ENCODE measurements at regions not wholly inside any gene's neighbourhood (a gene's known extent, or its start where the extent isn't known, plus 50 kb on each side); places are given as distances from the start of the nearest gene placed in this dataset.
"Not testable (repeated sequence)": the region's sequence is repeated elsewhere in the genome, so short reads cannot be mapped to it uniquely, and the experiment has no call there.

DNA sequence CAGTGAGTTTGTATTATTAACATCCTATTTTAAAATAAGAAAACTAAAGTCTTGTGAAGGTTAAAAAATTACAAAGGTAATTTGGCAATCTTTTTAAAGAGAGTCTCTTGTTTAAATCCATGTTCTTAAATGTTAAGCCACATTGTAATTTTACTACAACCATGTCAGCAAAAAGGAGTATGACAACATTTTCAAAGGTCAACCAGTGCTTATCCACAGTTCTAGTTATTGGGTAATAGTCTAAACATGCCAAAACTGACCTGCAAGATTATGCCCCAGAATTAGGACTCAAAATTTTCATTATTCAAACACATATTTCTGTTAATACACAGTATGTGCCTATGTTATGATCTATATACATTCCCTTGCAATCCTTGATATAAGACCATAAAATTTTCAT is 1312.6 kb upstream of the CHAC2 start:
- H3K4me3 Mint-ChIP-seq = no peak overlapping the region
- no peaks in the 10 kb centered on the region for H3K4me1 Mint-ChIP-seq (ENCODE audit: low read depth)
- H3K27me3 Mint-ChIP-seq (ENCODE audit: low read depth) = no peaks in the 10 kb centered on the region
- no peak for ATAC-seq (replicated peaks in 1 of 2)
- H3K36me3 Mint-ChIP-seq (ENCODE audit: insufficient read depth in 2 of 2) = no peaks in the 10 kb centered on the region
- H3K9me3 Mint-ChIP-seq = peaks cover 1 to 2% of the 10 kb centered on the region in 2 donors
- H3K27ac Mint-ChIP-seq = no peak overlapping the region
- DNase-seq = no peak

DNA sequence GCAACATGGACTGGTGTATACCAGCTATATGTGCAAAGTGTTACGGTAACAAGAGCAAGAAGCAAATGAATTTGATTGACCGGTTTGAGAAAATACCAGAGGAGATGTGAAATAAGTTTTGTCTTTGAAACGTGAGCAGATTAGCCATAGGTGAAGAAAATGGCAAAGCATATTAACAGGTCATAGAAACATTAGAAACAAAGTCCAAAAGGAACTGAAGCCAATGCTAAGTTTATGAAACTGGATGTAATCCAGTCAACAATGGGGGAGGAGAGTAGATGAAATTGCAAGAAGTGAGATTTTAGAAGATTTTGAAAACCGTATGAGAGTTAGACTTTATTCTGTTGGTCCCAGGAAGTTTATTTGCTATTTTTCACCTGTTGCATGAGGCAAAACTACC is 1315.4 kb upstream of the CHAC2 start:
- no peak overlapping the region for H3K27ac Mint-ChIP-seq
- H3K36me3 Mint-ChIP-seq (ENCODE audit: insufficient read depth in 2 of 2) = no peaks in the 10 kb centered on the region
- no peak for ATAC-seq (replicated peaks in 1 of 2)
- H3K4me3 Mint-ChIP-seq = no peak overlapping the region
- H3K4me1 Mint-ChIP-seq (ENCODE audit: low read depth) = no peaks in the 10 kb centered on the region
- H3K27me3 Mint-ChIP-seq (ENCODE audit: low read depth) = no peaks in the 10 kb centered on the region
- H3K9me3 Mint-ChIP-seq = peaks cover 2 to 3% of the 10 kb centered on the region in 2 donors
- no peak for DNase-seq

DNA sequence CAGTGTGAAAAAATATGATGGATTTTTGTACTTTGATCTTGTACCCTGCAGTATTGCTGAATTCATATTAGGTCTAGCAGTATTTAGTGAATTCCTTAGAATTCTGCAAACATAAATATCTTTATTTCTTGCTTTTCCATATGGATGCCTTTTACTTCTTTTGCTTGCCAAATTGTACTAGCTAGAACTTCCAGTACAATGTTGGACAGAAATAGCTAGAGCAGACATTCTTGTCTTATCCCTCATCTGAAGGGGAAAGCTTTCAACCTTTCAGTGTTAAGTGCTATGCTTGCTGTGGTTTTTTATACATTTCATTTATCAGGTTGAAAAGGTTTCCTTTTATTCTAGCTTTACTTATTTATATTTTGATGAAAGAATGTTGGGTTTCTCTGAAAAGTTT is 1321.9 kb upstream of the CHAC2 start:
- Mint-ChIP-seq H3K27ac (no peak overlapping the region), H3K27me3 (ENCODE audit: low read depth) (no peaks in the 10 kb centered on the region), H3K9me3 (peaks cover 2% of the 10 kb centered on the region in 2 donors), H3K4me1 (ENCODE audit: low read depth) (no peaks in the 10 kb centered on the region), H3K4me3 (no peak overlapping the region), H3K36me3 (ENCODE audit: insufficient read depth in 2 of 2) (no peaks in the 10 kb centered on the region)
- no peak for ATAC-seq (replicated peaks in 1 of 2)
- DNase-seq = no peak

DNA sequence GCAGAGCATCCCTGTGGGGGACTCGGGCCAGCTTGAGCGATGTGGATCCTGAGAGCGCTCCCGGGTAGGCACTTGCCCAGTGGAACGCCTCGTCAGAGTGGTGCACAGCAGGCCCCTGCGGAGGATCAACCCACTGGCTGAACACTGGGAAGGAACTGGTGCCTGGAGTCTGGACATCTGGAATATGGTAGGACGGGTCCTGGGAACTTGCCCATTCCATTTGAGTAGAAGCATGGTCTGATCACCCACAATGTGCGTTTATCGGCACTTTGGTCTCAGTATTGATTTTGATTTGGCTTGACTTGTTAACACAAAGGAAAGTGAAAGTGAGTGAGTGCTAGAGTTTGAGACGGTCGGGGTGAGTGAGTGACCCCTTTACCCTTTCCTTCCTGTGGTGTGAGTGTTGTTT is 1336.2 kb upstream of the CHAC2 start:
- ATAC-seq (replicated peaks in 1 of 2) = no peak
- Mint-ChIP-seq H3K36me3 (ENCODE audit: insufficient read depth in 2 of 2) (no peaks in the 10 kb centered on the region), H3K27me3 (ENCODE audit: low read depth) (no peaks in the 10 kb centered on the region), H3K4me1 (ENCODE audit: low read depth) (no peaks in the 10 kb centered on the region), H3K4me3 (no peak overlapping the region), H3K27ac (no peak overlapping the region), H3K9me3 (peaks cover 5 to 9% of the 10 kb centered on the region in 2 donors)
- no peak for DNase-seq

DNA sequence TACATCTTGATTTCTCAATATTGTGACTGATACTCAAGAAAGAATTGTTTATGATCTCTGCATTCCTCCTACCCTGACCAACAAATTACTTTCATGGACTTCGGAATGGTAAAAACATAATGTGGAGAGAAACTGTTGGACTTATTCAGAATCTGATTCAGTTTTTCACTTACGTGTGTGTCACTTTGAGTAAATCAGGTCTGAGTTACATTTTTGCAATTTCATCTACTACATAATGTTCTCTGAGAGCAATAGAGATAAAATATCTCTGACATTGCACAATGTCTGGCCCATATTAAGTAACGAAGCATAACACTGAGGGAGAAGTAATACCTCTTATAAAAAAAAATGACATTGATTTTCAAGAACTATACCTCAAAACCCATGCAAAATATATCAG is 1337.9 kb upstream of the CHAC2 start:
- DNase-seq (no peak), ATAC-seq (replicated peaks in 1 of 2) (no peak)
- no peaks in the 10 kb centered on the region for H3K4me1 Mint-ChIP-seq (ENCODE audit: low read depth)
- H3K27ac Mint-ChIP-seq = no peak overlapping the region
- no peaks in the 10 kb centered on the region for H3K27me3 Mint-ChIP-seq (ENCODE audit: low read depth)
- no peak overlapping the region for H3K4me3 Mint-ChIP-seq
- no peaks in the 10 kb centered on the region for H3K36me3 Mint-ChIP-seq (ENCODE audit: insufficient read depth in 2 of 2)
- peaks cover 4 to 9% of the 10 kb centered on the region in 2 donors for H3K9me3 Mint-ChIP-seq

DNA sequence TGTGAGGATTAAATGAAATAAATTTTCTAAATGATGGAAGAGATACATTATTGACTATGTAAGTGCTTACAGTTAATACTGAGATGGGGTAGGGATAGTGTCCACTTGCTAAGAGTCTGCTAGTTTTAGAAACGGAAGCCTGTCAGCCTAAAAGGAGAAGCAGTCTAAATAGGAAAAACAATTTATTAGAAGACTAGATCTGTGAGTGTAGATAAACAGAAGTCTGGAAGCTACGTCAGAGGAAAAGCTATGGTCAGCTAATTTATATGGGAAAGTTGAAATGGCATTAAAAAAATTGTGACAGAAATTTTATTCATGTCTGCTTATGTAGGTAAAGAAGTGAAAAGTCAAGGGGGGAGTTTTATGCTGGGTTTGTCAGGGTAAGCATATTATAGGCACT is 1338.4 kb upstream of the CHAC2 start:
- Mint-ChIP-seq H3K27me3 (ENCODE audit: low read depth) (no peaks in the 10 kb centered on the region), H3K27ac (no peak overlapping the region), H3K9me3 (peaks cover 6 to 9% of the 10 kb centered on the region in 2 donors), H3K4me1 (ENCODE audit: low read depth) (no peaks in the 10 kb centered on the region), H3K36me3 (ENCODE audit: insufficient read depth in 2 of 2) (no peaks in the 10 kb centered on the region), H3K4me3 (no peak overlapping the region)
- no peak for ATAC-seq (replicated peaks in 1 of 2)
- no peak for DNase-seq

DNA sequence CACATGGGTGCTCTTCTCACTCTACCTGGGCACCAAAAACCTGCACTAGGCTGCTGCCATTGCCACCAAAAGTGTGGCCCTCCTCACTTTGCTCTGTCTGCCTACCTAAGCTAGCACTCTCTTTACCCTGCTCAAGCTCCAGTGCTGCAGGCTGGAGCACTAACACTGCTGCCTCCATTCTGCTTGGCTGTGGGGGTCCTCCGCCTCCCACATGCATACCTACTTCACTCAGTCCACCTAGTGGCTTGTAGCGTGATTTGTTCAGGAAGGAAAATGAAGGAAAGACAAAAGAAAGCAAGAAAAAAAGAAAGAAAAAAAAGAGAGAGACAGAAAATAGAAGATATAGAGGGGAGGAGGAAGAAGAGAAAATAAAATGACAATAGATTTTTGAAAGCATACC is 1339.4 kb upstream of the CHAC2 start:
- no peaks in the 10 kb centered on the region for H3K36me3 Mint-ChIP-seq (ENCODE audit: insufficient read depth in 2 of 2)
- H3K4me1 Mint-ChIP-seq (ENCODE audit: low read depth) = no peaks in the 10 kb centered on the region
- DNase-seq = no peak
- ATAC-seq (replicated peaks in 1 of 2) = no peak
- H3K4me3 Mint-ChIP-seq = no peak overlapping the region
- no peaks in the 10 kb centered on the region for H3K27me3 Mint-ChIP-seq (ENCODE audit: low read depth)
- peaks cover 6 to 9% of the 10 kb centered on the region in 2 donors for H3K9me3 Mint-ChIP-seq
- H3K27ac Mint-ChIP-seq = peak overlapping the region; percentile 45

DNA sequence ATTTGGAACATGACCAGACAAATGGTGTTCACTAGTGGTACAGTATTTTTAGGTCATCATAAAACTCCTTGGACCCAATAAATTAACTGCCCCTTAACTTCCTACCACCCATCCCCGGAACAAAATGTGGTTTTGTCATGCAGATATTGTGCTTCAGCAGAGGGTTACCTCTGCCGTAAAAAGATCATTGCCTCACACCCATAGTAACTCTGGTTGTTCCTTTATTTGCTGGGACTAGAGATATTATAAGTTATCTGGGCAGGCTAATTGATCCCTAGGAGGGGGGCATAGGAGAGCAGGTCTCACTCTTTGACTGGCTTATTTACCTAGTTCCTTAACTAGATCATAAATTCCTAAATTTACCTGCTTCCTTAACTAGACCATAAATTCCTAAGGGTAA is 1343.9 kb upstream of the CHAC2 start:
- Mint-ChIP-seq H3K36me3 (ENCODE audit: insufficient read depth in 2 of 2) (no peaks in the 10 kb centered on the region), H3K27me3 (ENCODE audit: low read depth) (no peaks in the 10 kb centered on the region), H3K9me3 (peaks cover 7 to 8% of the 10 kb centered on the region in 2 donors), H3K4me1 (ENCODE audit: low read depth) (no peaks in the 10 kb centered on the region), H3K27ac (no peak overlapping the region), H3K4me3 (no peak overlapping the region)
- DNase-seq = no peak
- ATAC-seq (replicated peaks in 1 of 2) = no peak

DNA sequence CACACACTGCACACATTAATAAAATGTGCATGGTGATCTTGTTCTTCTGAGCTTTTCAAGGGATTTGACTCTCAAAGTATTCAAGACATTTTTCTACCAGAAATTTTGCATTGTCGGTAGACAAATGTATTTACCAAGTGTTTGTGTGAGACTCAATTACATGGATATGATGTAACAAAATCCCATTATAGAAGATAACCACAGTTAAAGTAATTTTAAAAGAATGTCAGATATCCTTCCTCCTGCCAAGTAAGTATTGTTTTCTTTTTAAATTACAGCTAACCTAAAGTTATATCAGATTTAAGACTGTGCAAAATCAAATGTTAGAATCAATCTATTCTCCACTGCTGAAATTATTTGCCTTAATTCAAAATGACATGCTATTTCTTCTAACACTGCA is 1344.5 kb upstream of the CHAC2 start:
- no peaks in the 10 kb centered on the region for H3K27me3 Mint-ChIP-seq (ENCODE audit: low read depth)
- no peak for ATAC-seq (replicated peaks in 1 of 2)
- H3K9me3 Mint-ChIP-seq = peaks cover 5 to 7% of the 10 kb centered on the region in 2 donors
- no peaks in the 10 kb centered on the region for H3K36me3 Mint-ChIP-seq (ENCODE audit: insufficient read depth in 2 of 2)
- no peak overlapping the region for H3K4me3 Mint-ChIP-seq
- no peak overlapping the region for H3K27ac Mint-ChIP-seq
- H3K4me1 Mint-ChIP-seq (ENCODE audit: low read depth) = no peaks in the 10 kb centered on the region
- no peak for DNase-seq

DNA sequence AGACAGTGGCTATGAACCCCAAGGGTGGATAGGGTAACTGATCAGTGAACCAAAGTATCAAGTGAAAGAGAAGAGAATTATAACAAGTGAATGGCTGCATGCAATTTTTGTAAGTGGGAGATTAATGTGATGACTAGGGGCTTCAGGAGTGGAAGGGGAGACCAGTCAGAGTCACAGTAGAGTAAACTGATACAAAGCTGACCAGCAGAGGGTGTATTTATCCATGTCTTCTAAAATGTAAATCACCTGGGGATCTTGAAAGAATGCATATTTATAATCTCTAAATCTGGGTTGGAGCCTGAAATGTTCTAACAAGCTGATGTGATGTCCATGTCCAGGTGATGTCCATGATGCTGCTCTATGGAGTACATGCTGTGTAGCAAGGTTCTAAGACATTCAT is 1351.3 kb upstream of the CHAC2 start:
- ATAC-seq (replicated peaks in 1 of 2) (no peak), DNase-seq (no peak)
- Mint-ChIP-seq H3K36me3 (ENCODE audit: insufficient read depth in 2 of 2) (no peaks in the 10 kb centered on the region), H3K27me3 (ENCODE audit: low read depth) (no peaks in the 10 kb centered on the region), H3K27ac (no peak overlapping the region), H3K4me3 (no peak overlapping the region), H3K9me3 (peaks cover 2 to 8% of the 10 kb centered on the region in 2 donors), H3K4me1 (ENCODE audit: low read depth) (no peaks in the 10 kb centered on the region)

DNA sequence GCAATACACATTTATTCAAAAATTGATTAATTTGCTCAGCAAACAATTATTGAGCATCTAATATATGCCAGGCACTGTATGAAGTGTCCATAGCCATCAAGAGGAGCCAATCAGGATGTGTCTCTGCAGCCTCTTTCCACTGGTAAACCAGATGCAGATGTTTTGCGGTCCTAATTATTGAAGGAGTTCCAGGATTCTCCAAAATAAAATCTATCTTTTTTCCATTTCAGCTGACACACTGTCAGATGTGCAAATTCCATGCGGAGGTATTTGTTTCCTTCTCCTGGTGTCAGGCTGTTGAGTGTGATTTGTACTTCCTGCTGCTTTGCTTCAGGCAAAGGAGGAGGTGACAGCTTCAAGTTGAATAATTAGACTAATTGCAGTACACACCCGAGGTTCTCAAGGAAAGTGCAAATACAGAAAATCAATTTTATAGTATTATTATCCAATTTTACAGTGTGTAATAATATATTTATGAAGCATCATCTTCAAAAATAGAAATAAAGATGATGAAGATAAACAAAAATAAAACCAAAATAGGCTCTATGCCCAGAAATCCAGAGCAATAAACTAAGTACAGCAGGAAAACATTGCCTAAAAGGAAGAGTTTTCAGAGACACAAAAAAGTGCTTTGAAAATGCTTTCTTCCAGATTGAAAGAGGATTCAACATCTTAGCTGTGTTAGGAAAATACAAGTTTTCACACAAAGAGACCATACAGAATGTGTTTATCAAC is 1352.9 kb upstream of the CHAC2 start:
- no peak for DNase-seq
- Mint-ChIP-seq H3K4me1 (ENCODE audit: low read depth) (no peaks in the 10 kb centered on the region), H3K27ac (no peak overlapping the region), H3K27me3 (ENCODE audit: low read depth) (no peaks in the 10 kb centered on the region), H3K9me3 (peaks cover 2 to 7% of the 10 kb centered on the region in 2 donors), H3K36me3 (ENCODE audit: insufficient read depth in 2 of 2) (no peaks in the 10 kb centered on the region), H3K4me3 (no peak overlapping the region)
- ATAC-seq (replicated peaks in 1 of 2) = no peak

DNA sequence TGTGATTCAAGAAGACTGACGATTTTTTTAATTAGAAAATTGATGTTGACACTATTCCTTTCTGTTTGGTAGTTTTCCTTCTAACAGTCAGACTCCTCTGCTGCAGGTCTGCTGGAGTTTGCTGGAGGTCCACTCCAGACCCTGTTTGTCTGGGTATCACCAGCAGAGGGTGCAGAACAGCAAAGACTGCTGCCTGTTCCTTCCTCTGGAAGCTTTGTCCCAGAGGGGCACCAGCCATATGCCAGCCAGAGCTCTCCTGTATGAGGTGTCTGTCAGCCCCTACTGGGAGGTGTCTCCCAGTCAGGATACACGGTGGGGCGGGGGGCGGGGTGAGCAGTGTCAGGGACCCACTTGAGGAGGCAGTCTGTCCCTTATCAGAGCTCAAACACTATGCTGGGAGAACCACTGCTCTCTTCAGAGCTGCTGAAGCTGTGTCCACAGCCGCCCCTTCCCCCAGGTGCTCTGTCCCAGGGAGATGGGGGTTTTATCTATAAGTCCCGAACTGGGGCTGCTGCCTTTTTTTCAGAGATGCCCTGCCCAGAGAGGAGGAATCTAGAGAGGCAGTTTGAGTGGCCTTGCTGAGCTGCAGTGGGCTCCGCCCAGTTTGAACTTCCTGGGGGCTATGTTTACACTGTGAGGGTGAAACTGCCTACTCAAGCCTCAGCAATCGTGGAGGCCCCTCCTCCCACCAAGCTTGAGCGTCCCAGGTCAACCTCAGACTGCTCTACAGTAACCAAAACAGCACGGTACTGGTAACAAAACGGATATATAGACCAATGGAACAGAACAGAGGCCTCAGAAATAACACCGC is 1358.1 kb upstream of the CHAC2 start:
- H3K36me3 Mint-ChIP-seq (ENCODE audit: insufficient read depth in 2 of 2); ATAC-seq (replicated peaks in 1 of 2); H3K27ac Mint-ChIP-seq; H3K4me3 Mint-ChIP-seq; H3K27me3 Mint-ChIP-seq (ENCODE audit: low read depth); DNase-seq; H3K4me1 Mint-ChIP-seq (ENCODE audit: low read depth): not testable (repeated sequence)
- peaks cover 3 to 11% of the 10 kb centered on the region in 2 donors for H3K9me3 Mint-ChIP-seq

DNA sequence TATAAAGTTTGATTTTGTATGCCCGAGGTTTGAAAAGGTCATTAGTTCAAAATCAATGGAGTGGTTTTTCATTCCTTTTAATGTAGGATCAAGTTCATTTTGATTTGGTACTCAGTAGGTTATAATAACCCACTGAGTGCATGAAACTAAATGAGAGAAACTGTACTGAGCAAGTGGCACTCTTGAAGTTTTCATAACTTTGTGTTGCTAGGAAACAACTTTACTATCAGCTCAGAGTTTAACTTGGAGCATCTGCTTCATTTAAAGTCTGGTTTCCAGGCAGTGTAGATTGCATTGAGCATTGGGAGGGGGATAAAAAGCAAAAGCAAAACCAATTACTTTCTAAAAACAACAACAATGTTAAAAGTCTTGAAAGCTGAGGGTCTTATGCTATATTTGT is 1361.6 kb upstream of the CHAC2 start:
- no peaks in the 10 kb centered on the region for H3K27me3 Mint-ChIP-seq (ENCODE audit: low read depth)
- H3K9me3 Mint-ChIP-seq = peaks cover 2 to 8% of the 10 kb centered on the region in 2 donors
- H3K27ac Mint-ChIP-seq = no peak overlapping the region
- H3K4me3 Mint-ChIP-seq = no peak overlapping the region
- DNase-seq = no peak
- no peaks in the 10 kb centered on the region for H3K4me1 Mint-ChIP-seq (ENCODE audit: low read depth)
- no peak for ATAC-seq (replicated peaks in 1 of 2)
- H3K36me3 Mint-ChIP-seq (ENCODE audit: insufficient read depth in 2 of 2) = no peaks in the 10 kb centered on the region

Measured in activated T-cell treated with anti-CD3 and anti-CD28 coated beads, Interleukin-2, amount 50 U/mL, for 72 hours (primary cell).